ENCODE measurements at regions not wholly inside any gene's neighbourhood (a gene's known extent, or its start where the extent isn't known, plus 50 kb on each side); places are given as distances from the start of the nearest gene placed in this dataset.

- Mint-ChIP-seq H3K9me3 (no peaks in the 10 kb centered on the region), H3K4me1 (ENCODE audit: low read depth) (peaks cover 2% of the 10 kb centered on the region), H3K4me3 (no peak overlapping the region), H3K36me3 (ENCODE audit: insufficient read depth) (no peaks in the 10 kb centered on the region), H3K27me3 (ENCODE audit: low read depth) (peaks cover 40% of the 10 kb centered on the region)
- no peak for DNase-seq
- ATAC-seq = no peak
Measured at GRCh38 chr1:50329332-50329932, 93.8 kb downstream of the DMRTA2 start.

- H3K4me1 Mint-ChIP-seq (ENCODE audit: low read depth) = peaks cover 2% of the 10 kb centered on the region
- DNase-seq (no peak), ATAC-seq (no peak)
- H3K9me3 Mint-ChIP-seq = no peaks in the 10 kb centered on the region
- H3K36me3 Mint-ChIP-seq (ENCODE audit: insufficient read depth) = no peaks in the 10 kb centered on the region
- H3K4me3 Mint-ChIP-seq = no peak overlapping the region
- peaks cover 37% of the 10 kb centered on the region for H3K27me3 Mint-ChIP-seq (ENCODE audit: low read depth)
Measured at GRCh38 chr1:50328552-50328951, 94.7 kb downstream of the DMRTA2 start.

- Mint-ChIP-seq H3K36me3 (ENCODE audit: insufficient read depth) (no peaks in the 10 kb centered on the region), H3K4me1 (ENCODE audit: low read depth) (no peaks in the 10 kb centered on the region), H3K4me3 (no peak overlapping the region), H3K9me3 (no peaks in the 10 kb centered on the region), H3K27me3 (ENCODE audit: low read depth) (peaks cover 22% of the 10 kb centered on the region)
- DNase-seq (no peak), ATAC-seq (no peak)
Measured at GRCh38 chr1:50326026-50326425, 97.2 kb downstream of the DMRTA2 start.

GRCh38 chr1:50322579-50322978 is 100.7 kb downstream of the DMRTA2 start:
- Mint-ChIP-seq H3K9me3 (no peaks in the 10 kb centered on the region), H3K4me1 (ENCODE audit: low read depth) (no peaks in the 10 kb centered on the region), H3K27me3 (ENCODE audit: low read depth) (peaks cover 13% of the 10 kb centered on the region), H3K4me3 (no peak overlapping the region), H3K36me3 (ENCODE audit: insufficient read depth) (no peaks in the 10 kb centered on the region)
- DNase-seq (no peak), ATAC-seq (no peak)

GRCh38 chr1:50318428-50318827 is 104.8 kb downstream of the DMRTA2 start:
- Mint-ChIP-seq H3K4me3 (no peak overlapping the region), H3K4me1 (ENCODE audit: low read depth) (no peaks in the 10 kb centered on the region), H3K36me3 (ENCODE audit: insufficient read depth) (no peaks in the 10 kb centered on the region), H3K9me3 (no peaks in the 10 kb centered on the region), H3K27me3 (ENCODE audit: low read depth) (peaks cover 10% of the 10 kb centered on the region)
- ATAC-seq (no peak), DNase-seq (no peak)

GRCh38 chr1:50308878-50309277 is 114.4 kb downstream of the DMRTA2 start:
- peaks cover 9% of the 10 kb centered on the region for H3K27me3 Mint-ChIP-seq (ENCODE audit: low read depth)
- no peak overlapping the region for H3K4me3 Mint-ChIP-seq
- no peaks in the 10 kb centered on the region for H3K9me3 Mint-ChIP-seq
- ATAC-seq (no peak), DNase-seq (no peak)
- H3K4me1 Mint-ChIP-seq (ENCODE audit: low read depth) = no peaks in the 10 kb centered on the region
- H3K36me3 Mint-ChIP-seq (ENCODE audit: insufficient read depth) = no peaks in the 10 kb centered on the region

GRCh38 chr1:50305808-50306207 is 117.4 kb downstream of the DMRTA2 start:
- Mint-ChIP-seq H3K4me3 (no peak overlapping the region), H3K4me1 (ENCODE audit: low read depth) (no peaks in the 10 kb centered on the region), H3K27me3 (ENCODE audit: low read depth) (peaks cover 15% of the 10 kb centered on the region), H3K9me3 (no peaks in the 10 kb centered on the region), H3K36me3 (ENCODE audit: insufficient read depth) (no peaks in the 10 kb centered on the region)
- DNase-seq = no peak
- ATAC-seq = no peak

- Mint-ChIP-seq H3K9me3 (no peaks in the 10 kb centered on the region), H3K4me1 (ENCODE audit: low read depth) (no peaks in the 10 kb centered on the region), H3K4me3 (no peak overlapping the region), H3K36me3 (ENCODE audit: insufficient read depth) (no peaks in the 10 kb centered on the region), H3K27me3 (ENCODE audit: low read depth) (peaks cover 6% of the 10 kb centered on the region)
- no peak for ATAC-seq
- no peak for DNase-seq
Measured at GRCh38 chr1:50300297-50300696, 122.9 kb downstream of the DMRTA2 start.

- H3K9me3 Mint-ChIP-seq = no peaks in the 10 kb centered on the region
- no peaks in the 10 kb centered on the region for H3K4me1 Mint-ChIP-seq (ENCODE audit: low read depth)
- no peak overlapping the region for H3K4me3 Mint-ChIP-seq
- ATAC-seq = no peak
- DNase-seq = no peak
- no peaks in the 10 kb centered on the region for H3K36me3 Mint-ChIP-seq (ENCODE audit: insufficient read depth)
- no peaks in the 10 kb centered on the region for H3K27me3 Mint-ChIP-seq (ENCODE audit: low read depth)
Measured at GRCh38 chr1:50295566-50295965, 127.7 kb downstream of the DMRTA2 start.

GRCh38 chr1:50292276-50292675 is 131.0 kb downstream of the DMRTA2 start:
- no peaks in the 10 kb centered on the region for H3K36me3 Mint-ChIP-seq (ENCODE audit: insufficient read depth)
- no peaks in the 10 kb centered on the region for H3K4me1 Mint-ChIP-seq (ENCODE audit: low read depth)
- DNase-seq = no peak
- ATAC-seq = no peak
- peaks cover 7% of the 10 kb centered on the region for H3K27me3 Mint-ChIP-seq (ENCODE audit: low read depth)
- no peaks in the 10 kb centered on the region for H3K9me3 Mint-ChIP-seq
- H3K4me3 Mint-ChIP-seq = no peak overlapping the region

- Mint-ChIP-seq H3K9me3 (no peaks in the 10 kb centered on the region), H3K36me3 (ENCODE audit: insufficient read depth) (no peaks in the 10 kb centered on the region), H3K27me3 (ENCODE audit: low read depth) (peaks cover 9% of the 10 kb centered on the region), H3K4me3 (no peak overlapping the region), H3K4me1 (ENCODE audit: low read depth) (no peaks in the 10 kb centered on the region)
- no peak for DNase-seq
- no peak for ATAC-seq
Measured at GRCh38 chr1:50289495-50289894, 133.7 kb downstream of the DMRTA2 start.

GRCh38 chr1:50285994-50286393 is 137.2 kb downstream of the DMRTA2 start:
- ATAC-seq = no peak
- Mint-ChIP-seq H3K27me3 (ENCODE audit: low read depth) (peaks cover 9% of the 10 kb centered on the region), H3K4me3 (no peak overlapping the region), H3K4me1 (ENCODE audit: low read depth) (no peaks in the 10 kb centered on the region), H3K9me3 (no peaks in the 10 kb centered on the region), H3K36me3 (ENCODE audit: insufficient read depth) (no peaks in the 10 kb centered on the region)
- no peak for DNase-seq

GRCh38 chr1:50279622-50280330 is 143.5 kb downstream of the DMRTA2 start:
- ATAC-seq = no peak
- no peaks in the 10 kb centered on the region for H3K4me1 Mint-ChIP-seq (ENCODE audit: low read depth)
- no peaks in the 10 kb centered on the region for H3K9me3 Mint-ChIP-seq
- H3K4me3 Mint-ChIP-seq = no peak overlapping the region
- H3K27me3 Mint-ChIP-seq (ENCODE audit: low read depth) = peaks cover 20% of the 10 kb centered on the region
- H3K36me3 Mint-ChIP-seq (ENCODE audit: insufficient read depth) = no peaks in the 10 kb centered on the region
- DNase-seq = no peak

- DNase-seq = no peak
- no peaks in the 10 kb centered on the region for H3K9me3 Mint-ChIP-seq
- H3K36me3 Mint-ChIP-seq (ENCODE audit: insufficient read depth) = no peaks in the 10 kb centered on the region
- no peak for ATAC-seq
- peaks cover 20% of the 10 kb centered on the region for H3K27me3 Mint-ChIP-seq (ENCODE audit: low read depth)
- H3K4me1 Mint-ChIP-seq (ENCODE audit: low read depth) = no peaks in the 10 kb centered on the region
- H3K4me3 Mint-ChIP-seq = no peak overlapping the region
Measured at GRCh38 chr1:50278961-50279360, 144.3 kb downstream of the DMRTA2 start.

GRCh38 chr1:50278410-50278809 is 144.8 kb downstream of the DMRTA2 start:
- DNase-seq = no peak
- H3K9me3 Mint-ChIP-seq = no peaks in the 10 kb centered on the region
- H3K4me1 Mint-ChIP-seq (ENCODE audit: low read depth) = no peaks in the 10 kb centered on the region
- H3K36me3 Mint-ChIP-seq (ENCODE audit: insufficient read depth) = no peaks in the 10 kb centered on the region
- peaks cover 20% of the 10 kb centered on the region for H3K27me3 Mint-ChIP-seq (ENCODE audit: low read depth)
- H3K4me3 Mint-ChIP-seq = no peak overlapping the region
- no peak for ATAC-seq
